HEK293 (cell line): ENCODE measurements at regions not wholly inside any gene's neighbourhood (a gene's known extent, or its start where the extent isn't known, plus 50 kb on each side); places are given as distances from the start of the nearest gene placed in this dataset.

ENCODE experiments used
- CTCF ChIA-PET: fragments of 350-600 bp; formaldehyde crosslinking; extraction: SDS; loops from one replicate; lab custom pipeline; 2021; ENCODE audit warnings: antibody characterized with exemption; lab: Yijun Ruan, JAX
- POLR2A ChIA-PET: fragments of 300-600 bp; formaldehyde crosslinking; extraction: SDS; loops from one replicate; lab custom pipeline; 2020; ENCODE audit warnings: antibody characterized with exemption, inconsistent platforms; lab: Yijun Ruan, JAX
- H3K27ac ChIP-seq: fragments of 200-500 bp; sonication (Bioruptor generic); 2 replicates; pipeline ENCODE4 v1.5.1; 2014; ENCODE audit warnings: low read depth, low read length, control low read depth, inconsistent platforms; ENCODE audit errors: extremely low read depth
- H3K36me3 ChIP-seq, 2 experiments: fragments of 200-500 bp in 1 of 2; sonication (Bioruptor generic) in 1 of 2; 1 replicate in 1 of 2; 2 replicates in 1 of 2; pipeline ENCODE4 v1.5.1; 2014 to 2017; ENCODE audit warnings: inconsistent platforms in 2 of 2, low read length in 2 of 2; ENCODE audit not compliant: control insufficient read depth in 2 of 2, insufficient read depth in 1 of 2
- H3K4me1 ChIP-seq: fragments of 200-500 bp; sonication (Bioruptor generic); 2 replicates; pipeline ENCODE4 v1.5.1; 2014; ENCODE audit warnings: mild to moderate bottlenecking, low read length, inconsistent platforms; ENCODE audit not compliant: control insufficient read depth, insufficient read depth
- H3K4me3 ChIP-seq: 2 replicates; pipeline ENCODE4 v1.5.1; 2011; ENCODE audit warnings: low read depth, mild to moderate bottlenecking, control low read depth, low read length, moderate library complexity
- H3K9me3 ChIP-seq: fragments of 200-500 bp; sonication (Bioruptor generic); 2 replicates; pipeline ENCODE4 v1.5.1; 2014; ENCODE audit warnings: low read depth, low read length, inconsistent platforms; ENCODE audit not compliant: control insufficient read depth, insufficient read depth
- MZF1 ChIP-seq: fragments of 450-650 bp; formaldehyde crosslinking; IDR thresholded peaks from 2 replicates; pipeline ENCODE4 v1.5.1; 2017; ENCODE audit warnings: missing biosample characterization, missing genetic modification characterization, borderline replicate concordance
- OVOL3 ChIP-seq: fragments of 450-650 bp; formaldehyde crosslinking; IDR thresholded peaks from 2 replicates; pipeline ENCODE4 v1.5.1; 2016; ENCODE audit warnings: missing biosample characterization, missing genetic modification characterization
- ZIC2 ChIP-seq: fragments of 450-650 bp; formaldehyde crosslinking; IDR thresholded peaks from 2 replicates; pipeline ENCODE4 v1.5.1; 2016; ENCODE audit warnings: missing biosample characterization, missing genetic modification characterization
- ZNF132 ChIP-seq: fragments of 450-650 bp; formaldehyde crosslinking; IDR thresholded peaks from 2 replicates; pipeline ENCODE4 v1.5.1; 2017; ENCODE audit warnings: missing biosample characterization, missing genetic modification characterization, borderline replicate concordance
- ZNF324 ChIP-seq: fragments of 450-650 bp; formaldehyde crosslinking; IDR thresholded peaks from 2 replicates; pipeline ENCODE4 v1.5.1; 2016; ENCODE audit warnings: missing biosample characterization, missing genetic modification characterization
- ZNF529 ChIP-seq: fragments of 450-650 bp; formaldehyde crosslinking; IDR thresholded peaks from 2 replicates; pipeline ENCODE4 v1.5.1; 2017; ENCODE audit warnings: missing genetic modification characterization, missing biosample characterization; ENCODE audit not compliant: insufficient replicate concordance
- ZNF747 ChIP-seq: fragments of 450-650 bp; formaldehyde crosslinking; IDR thresholded peaks from 2 replicates; pipeline ENCODE4 v1.5.1; 2016; ENCODE audit warnings: missing biosample characterization, missing genetic modification characterization
- ZSCAN30 ChIP-seq: fragments of 450-650 bp; IDR thresholded peaks from 2 replicates; pipeline ENCODE4 v1.5.1; 2018; ENCODE audit warnings: missing biosample characterization, mild to moderate bottlenecking, missing genetic modification characterization, moderate library complexity
- TF ChIP-seq, protein P1 (sequence below): fragments of 450-650 bp; formaldehyde crosslinking; IDR thresholded peaks from 2 replicates; pipeline ENCODE4 v1.5.1; 2017; ENCODE audit warnings: missing biosample characterization, missing genetic modification characterization
- TF ChIP-seq, protein P2 (sequence below): fragments of 450-650 bp; formaldehyde crosslinking; IDR thresholded peaks from 2 replicates; pipeline ENCODE4 v1.5.1; 2016; ENCODE audit warnings: missing biosample characterization, missing genetic modification characterization
- TF ChIP-seq, protein P3 (sequence below): fragments of 450-650 bp; IDR thresholded peaks from 2 replicates; pipeline ENCODE4 v1.5.1; 2018; ENCODE audit warnings: missing biosample characterization, mild to moderate bottlenecking, missing genetic modification characterization
- TF ChIP-seq, protein P4 (sequence below): fragments of 450-650 bp; formaldehyde crosslinking; IDR thresholded peaks from 2 replicates; pipeline ENCODE4 v1.5.1; 2016; ENCODE audit warnings: missing biosample characterization, missing genetic modification characterization

DNA sequence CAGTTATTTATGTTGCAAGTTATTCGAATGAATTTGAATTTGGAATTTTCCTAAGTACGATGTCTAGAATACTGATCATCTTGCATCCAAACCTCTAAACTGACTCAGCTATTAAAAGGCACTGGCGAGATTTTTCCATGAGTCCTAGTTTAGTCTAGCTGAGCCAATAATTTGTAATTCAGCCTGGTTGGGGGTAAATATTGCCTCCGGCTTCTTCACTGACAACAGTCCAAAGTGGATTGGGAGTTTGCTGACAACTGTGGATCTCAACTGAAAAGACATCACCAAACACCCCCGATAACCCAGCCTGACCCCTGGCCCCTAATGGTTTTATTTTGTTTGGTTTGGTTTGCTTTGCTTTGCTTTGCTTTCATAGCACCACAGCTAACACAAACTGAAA is 189.8 kb upstream of the DAPK1 start:
- H3K36me3 ChIP-seq = no peaks in the 10 kb centered on the region
- ChIA-PET POLR2A (no interaction called here), CTCF (no interaction called here)
- TF ChIP-seq, protein P1, sequence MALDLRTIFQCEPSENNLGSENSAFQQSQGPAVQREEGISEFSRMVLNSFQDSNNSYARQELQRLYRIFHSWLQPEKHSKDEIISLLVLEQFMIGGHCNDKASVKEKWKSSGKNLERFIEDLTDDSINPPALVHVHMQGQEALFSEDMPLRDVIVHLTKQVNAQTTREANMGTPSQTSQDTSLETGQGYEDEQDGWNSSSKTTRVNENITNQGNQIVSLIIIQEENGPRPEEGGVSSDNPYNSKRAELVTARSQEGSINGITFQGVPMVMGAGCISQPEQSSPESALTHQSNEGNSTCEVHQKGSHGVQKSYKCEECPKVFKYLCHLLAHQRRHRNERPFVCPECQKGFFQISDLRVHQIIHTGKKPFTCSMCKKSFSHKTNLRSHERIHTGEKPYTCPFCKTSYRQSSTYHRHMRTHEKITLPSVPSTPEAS = no peak
- TF ChIP-seq OVOL3 (tag by site-specific recombination) (no peak), ZNF132 (tag by site-specific recombination) (no peak), ZNF324 (no peak), ZNF747 (tag by site-specific recombination) (no peak), ZSCAN30 (no peak), MZF1 (tag by site-specific recombination) (no peak)
- TF ChIP-seq, protein P2, sequence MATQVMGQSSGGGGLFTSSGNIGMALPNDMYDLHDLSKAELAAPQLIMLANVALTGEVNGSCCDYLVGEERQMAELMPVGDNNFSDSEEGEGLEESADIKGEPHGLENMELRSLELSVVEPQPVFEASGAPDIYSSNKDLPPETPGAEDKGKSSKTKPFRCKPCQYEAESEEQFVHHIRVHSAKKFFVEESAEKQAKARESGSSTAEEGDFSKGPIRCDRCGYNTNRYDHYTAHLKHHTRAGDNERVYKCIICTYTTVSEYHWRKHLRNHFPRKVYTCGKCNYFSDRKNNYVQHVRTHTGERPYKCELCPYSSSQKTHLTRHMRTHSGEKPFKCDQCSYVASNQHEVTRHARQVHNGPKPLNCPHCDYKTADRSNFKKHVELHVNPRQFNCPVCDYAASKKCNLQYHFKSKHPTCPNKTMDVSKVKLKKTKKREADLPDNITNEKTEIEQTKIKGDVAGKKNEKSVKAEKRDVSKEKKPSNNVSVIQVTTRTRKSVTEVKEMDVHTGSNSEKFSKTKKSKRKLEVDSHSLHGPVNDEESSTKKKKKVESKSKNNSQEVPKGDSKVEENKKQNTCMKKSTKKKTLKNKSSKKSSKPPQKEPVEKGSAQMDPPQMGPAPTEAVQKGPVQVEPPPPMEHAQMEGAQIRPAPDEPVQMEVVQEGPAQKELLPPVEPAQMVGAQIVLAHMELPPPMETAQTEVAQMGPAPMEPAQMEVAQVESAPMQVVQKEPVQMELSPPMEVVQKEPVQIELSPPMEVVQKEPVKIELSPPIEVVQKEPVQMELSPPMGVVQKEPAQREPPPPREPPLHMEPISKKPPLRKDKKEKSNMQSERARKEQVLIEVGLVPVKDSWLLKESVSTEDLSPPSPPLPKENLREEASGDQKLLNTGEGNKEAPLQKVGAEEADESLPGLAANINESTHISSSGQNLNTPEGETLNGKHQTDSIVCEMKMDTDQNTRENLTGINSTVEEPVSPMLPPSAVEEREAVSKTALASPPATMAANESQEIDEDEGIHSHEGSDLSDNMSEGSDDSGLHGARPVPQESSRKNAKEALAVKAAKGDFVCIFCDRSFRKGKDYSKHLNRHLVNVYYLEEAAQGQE (tag by site-specific recombination) = no peak
- TF ChIP-seq, protein P3, sequence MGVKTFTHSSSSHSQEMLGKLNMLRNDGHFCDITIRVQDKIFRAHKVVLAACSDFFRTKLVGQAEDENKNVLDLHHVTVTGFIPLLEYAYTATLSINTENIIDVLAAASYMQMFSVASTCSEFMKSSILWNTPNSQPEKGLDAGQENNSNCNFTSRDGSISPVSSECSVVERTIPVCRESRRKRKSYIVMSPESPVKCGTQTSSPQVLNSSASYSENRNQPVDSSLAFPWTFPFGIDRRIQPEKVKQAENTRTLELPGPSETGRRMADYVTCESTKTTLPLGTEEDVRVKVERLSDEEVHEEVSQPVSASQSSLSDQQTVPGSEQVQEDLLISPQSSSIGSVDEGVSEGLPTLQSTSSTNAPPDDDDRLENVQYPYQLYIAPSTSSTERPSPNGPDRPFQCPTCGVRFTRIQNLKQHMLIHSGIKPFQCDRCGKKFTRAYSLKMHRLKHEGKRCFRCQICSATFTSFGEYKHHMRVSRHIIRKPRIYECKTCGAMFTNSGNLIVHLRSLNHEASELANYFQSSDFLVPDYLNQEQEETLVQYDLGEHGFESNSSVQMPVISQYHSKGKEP (tag by site-specific recombination) = no peak
- TF ChIP-seq, all 188 proteins: peak for 0
- H3K4me3 ChIP-seq = no peak overlapping the region
- no peaks in the 10 kb centered on the region for H3K4me1 ChIP-seq
- H3K9me3 ChIP-seq = no peaks in the 10 kb centered on the region
- H3K27ac ChIP-seq = no peak overlapping the region

DNA sequence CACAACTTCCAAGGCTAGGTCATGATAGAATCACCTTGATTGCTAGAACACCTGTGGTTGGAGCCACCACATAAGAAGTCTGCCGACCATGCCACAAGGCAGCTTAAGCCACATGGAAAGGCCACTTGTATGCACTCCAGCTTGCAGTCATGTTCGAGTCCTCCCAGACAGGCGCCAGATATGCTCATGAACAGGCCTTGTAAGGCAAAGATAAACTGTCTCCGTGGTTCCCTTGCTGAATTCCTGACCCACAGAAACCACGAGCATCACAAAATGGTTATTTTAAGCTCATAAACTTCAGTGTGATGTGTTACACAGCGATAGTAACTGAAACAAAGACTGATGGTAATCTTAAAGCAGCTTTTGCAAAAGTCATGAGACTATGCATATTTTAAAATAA is 188.4 kb upstream of the DAPK1 start:
- ChIA-PET POLR2A (interaction anchor here (0.5 kb wide), 1 partner anchor 202 kb away, joined by 4 read pairs; no protein-coding TSS in a partner anchor), CTCF (interaction anchor here (0.7 to 1.4 kb wide), 3 partner anchors 11 to 238 kb away, joined by 3 to 6 read pairs (median 4); no protein-coding TSS in a partner anchor)
- Histone ChIP-seq H3K4me1 (no peaks in the 10 kb centered on the region), H3K27ac (no peak overlapping the region), H3K4me3 (no peak overlapping the region), H3K9me3 (no peaks in the 10 kb centered on the region), H3K36me3 (no peaks in the 10 kb centered on the region)
- TF ChIP-seq ZNF529 (tag by site-specific recombination) (no peak), ZIC2 (tag by site-specific recombination) (no peak), MZF1 (tag by site-specific recombination) (no peak)
- TF ChIP-seq, protein P4, sequence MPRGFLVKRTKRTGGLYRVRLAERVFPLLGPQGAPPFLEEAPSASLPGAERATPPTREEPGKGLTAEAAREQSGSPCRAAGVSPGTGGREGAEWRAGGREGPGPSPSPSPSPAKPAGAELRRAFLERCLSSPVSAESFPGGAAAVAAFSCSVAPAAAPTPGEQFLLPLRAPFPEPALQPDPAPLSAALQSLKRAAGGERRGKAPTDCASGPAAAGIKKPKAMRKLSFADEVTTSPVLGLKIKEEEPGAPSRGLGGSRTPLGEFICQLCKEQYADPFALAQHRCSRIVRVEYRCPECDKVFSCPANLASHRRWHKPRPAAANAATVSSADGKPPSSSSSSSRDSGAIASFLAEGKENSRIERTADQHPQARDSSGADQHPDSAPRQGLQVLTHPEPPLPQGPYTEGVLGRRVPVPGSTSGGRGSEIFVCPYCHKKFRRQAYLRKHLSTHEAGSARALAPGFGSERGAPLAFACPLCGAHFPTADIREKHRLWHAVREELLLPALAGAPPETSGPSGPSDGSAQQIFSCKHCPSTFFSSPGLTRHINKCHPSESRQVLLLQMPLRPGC (tag by site-specific recombination) = no peak
- TF ChIP-seq, all 188 proteins: peak for 0
